SK-N-SH (cell line): ENCODE measurements at regions not wholly inside any gene's neighbourhood (a gene's known extent, or its start where the extent isn't known, plus 50 kb on each side); places are given as distances from the start of the nearest gene placed in this dataset.

Experiments used
- CHD2 ChIP-seq: fragments of 150-350 bp; IDR thresholded peaks from 2 replicates; pipeline ENCODE4 v1.6.1; 2018; ENCODE audit warnings: low read length; ENCODE audit not compliant: partially characterized antibody
- CTCF ChIP-seq: fragments of 200-600 bp; sonication (generic); IDR thresholded peaks from 2 replicates; pipeline ENCODE4 v1.6.1; 2017; ENCODE audit warnings: antibody characterized with exemption, mild to moderate bottlenecking, moderate library complexity
- FOXM1 ChIP-seq: IDR thresholded peaks from 2 replicates; pipeline ENCODE4 v1.4.0; 2012; ENCODE audit warnings: low read depth, mild to moderate bottlenecking
- MXI1 ChIP-seq: IDR thresholded peaks from 2 replicates; pipeline ENCODE4 v1.6.1; 2012; ENCODE audit warnings: mild to moderate bottlenecking, low read depth, low read length, improper control_type of control experiment
- NRF1 ChIP-seq: IDR thresholded peaks from 2 replicates; pipeline ENCODE4 v1.6.1; 2012; ENCODE audit warnings: low read depth, mild to moderate bottlenecking, low read length
- POLR2AphosphoS5 ChIP-seq: IDR thresholded peaks from 2 replicates; pipeline ENCODE4 v1.6.1; 2012; ENCODE audit warnings: low read depth, low read length
- RCOR1 ChIP-seq: fragments of 150-350 bp; IDR thresholded peaks from 2 replicates; pipeline ENCODE4 v1.6.1; 2017; ENCODE audit warnings: antibody characterized with exemption, low read length
- TCF12 ChIP-seq: IDR thresholded peaks from 2 replicates; pipeline ENCODE4 v1.4.0; 2012
- USF1 ChIP-seq: IDR thresholded peaks from 2 replicates; pipeline ENCODE4 v1.4.0; 2012; ENCODE audit warnings: low read depth, borderline replicate concordance
- YY1 ChIP-seq: IDR thresholded peaks from 2 replicates; pipeline ENCODE4 v1.4.0; 2012; ENCODE audit warnings: low read depth, mild to moderate bottlenecking
- TF ChIP-seq, protein P1 (sequence below): IDR thresholded peaks from 2 replicates; pipeline ENCODE4 v1.4.0; 2012; ENCODE audit warnings: low read depth, borderline replicate concordance
- TF ChIP-seq, protein P2 (sequence below): IDR thresholded peaks from 2 replicates; pipeline ENCODE4 v1.4.0; 2012; ENCODE audit warnings: low read depth

GRCh38 chr2:173843526-173843925 lies 121.6 kb downstream of the SP3 start:
- TF ChIP-seq TCF12 (no peak), POLR2AphosphoS5 (no peak), CHD2 (no peak), CTCF (no peak), NRF1 (no peak), FOXM1 (no peak), MXI1 (no peak), YY1 (no peak), RCOR1 (no peak), USF1 (no peak)
- TF ChIP-seq, protein P1, sequence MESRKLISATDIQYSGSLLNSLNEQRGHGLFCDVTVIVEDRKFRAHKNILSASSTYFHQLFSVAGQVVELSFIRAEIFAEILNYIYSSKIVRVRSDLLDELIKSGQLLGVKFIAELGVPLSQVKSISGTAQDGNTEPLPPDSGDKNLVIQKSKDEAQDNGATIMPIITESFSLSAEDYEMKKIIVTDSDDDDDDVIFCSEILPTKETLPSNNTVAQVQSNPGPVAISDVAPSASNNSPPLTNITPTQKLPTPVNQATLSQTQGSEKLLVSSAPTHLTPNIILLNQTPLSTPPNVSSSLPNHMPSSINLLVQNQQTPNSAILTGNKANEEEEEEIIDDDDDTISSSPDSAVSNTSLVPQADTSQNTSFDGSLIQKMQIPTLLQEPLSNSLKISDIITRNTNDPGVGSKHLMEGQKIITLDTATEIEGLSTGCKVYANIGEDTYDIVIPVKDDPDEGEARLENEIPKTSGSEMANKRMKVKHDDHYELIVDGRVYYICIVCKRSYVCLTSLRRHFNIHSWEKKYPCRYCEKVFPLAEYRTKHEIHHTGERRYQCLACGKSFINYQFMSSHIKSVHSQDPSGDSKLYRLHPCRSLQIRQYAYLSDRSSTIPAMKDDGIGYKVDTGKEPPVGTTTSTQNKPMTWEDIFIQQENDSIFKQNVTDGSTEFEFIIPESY = no peak
- TF ChIP-seq, protein P2, sequence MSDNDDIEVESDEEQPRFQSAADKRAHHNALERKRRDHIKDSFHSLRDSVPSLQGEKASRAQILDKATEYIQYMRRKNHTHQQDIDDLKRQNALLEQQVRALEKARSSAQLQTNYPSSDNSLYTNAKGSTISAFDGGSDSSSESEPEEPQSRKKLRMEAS = no peak
